HG03175 (cell line): ENCODE measurements at regions not wholly inside any gene's neighbourhood (a gene's known extent, or its start where the extent isn't known, plus 50 kb on each side); places are given as distances from the start of the nearest gene placed in this dataset.

Experiments
- ATAC-seq: cut with Tn5 transposase; IDR thresholded peaks from one replicate; pipeline ENCODE4 v1.9.1; 2021; ENCODE audit warnings: mild to moderate bottlenecking, moderate library complexity; ENCODE audit not compliant: unreplicated experiment

- ATAC-seq: no peak
Measured at GRCh38 chr9:86703346-86703745, 244.0 kb downstream of the GAS1 start.

DNA sequence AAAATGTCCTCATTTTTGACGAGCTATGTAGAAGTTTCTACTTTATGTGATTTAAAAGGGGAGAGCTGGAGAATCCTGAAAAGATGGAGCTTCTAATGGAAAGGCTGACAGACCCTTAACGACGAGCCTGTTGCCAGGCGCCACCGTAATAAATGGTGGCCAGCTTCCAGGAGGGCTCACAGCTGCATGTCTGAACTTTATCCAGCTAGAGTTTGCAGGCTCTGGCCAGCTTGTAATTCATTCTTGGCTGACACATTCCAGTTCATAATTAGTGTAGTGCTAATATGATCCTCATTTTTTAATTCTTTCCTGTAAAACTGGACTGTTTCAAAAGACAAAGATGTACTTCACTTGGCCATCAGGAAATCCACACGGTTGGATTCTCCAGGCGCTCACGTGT lies 246.7 kb downstream of the GAS1 start:
- no peak for ATAC-seq

GRCh38 chr9:86697999-86698398 lies 249.3 kb downstream of the GAS1 start:
- no peak for ATAC-seq

DNA sequence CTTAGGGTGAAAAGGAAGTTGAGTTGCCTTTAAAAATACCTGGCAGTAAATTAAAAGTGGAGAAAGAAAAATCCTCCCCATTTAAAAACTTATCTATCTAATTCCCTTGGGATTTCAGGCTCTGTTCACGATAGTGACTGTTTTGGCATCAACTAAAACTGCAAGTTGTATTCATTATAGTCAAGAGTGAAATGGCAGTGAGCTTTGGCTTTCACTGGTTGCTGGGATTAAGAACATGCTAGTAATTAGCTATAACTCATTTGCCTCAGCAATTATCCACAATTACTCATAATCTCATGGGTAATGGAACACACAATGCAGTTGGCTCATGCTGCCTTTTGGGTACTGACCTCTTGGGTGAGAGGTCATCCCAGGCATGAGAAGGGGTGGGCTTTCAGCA lies 250.1 kb downstream of the GAS1 start:
- ATAC-seq: no peak

DNA sequence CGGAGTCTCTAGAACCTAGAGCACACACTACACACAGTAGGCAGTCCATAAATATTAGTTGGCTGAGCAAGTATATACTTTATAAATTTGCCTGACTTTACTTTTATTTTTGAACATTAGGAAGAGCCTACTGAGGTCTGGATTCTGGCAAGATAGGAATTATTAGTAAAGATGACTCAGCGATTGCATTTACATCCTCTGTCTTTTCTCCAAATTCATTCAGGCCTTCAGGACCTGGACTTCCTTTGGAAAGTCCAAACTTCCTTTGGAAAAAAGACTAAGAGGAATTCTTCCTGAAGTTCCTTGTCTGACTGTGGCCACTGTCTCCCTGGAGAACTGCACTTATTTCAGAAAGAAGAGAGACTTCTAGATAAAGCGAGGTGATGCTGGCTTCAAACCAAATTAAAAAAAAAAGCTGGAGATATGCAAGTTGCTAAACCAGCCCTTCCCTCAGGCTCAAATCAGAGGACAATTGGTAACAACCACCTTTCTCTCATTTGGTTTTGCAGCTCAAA lies 251.3 kb downstream of the GAS1 start:
- no peak for ATAC-seq

- ATAC-seq: no peak
Measured at GRCh38 chr9:86690034-86690433, 257.3 kb downstream of the GAS1 start.

DNA sequence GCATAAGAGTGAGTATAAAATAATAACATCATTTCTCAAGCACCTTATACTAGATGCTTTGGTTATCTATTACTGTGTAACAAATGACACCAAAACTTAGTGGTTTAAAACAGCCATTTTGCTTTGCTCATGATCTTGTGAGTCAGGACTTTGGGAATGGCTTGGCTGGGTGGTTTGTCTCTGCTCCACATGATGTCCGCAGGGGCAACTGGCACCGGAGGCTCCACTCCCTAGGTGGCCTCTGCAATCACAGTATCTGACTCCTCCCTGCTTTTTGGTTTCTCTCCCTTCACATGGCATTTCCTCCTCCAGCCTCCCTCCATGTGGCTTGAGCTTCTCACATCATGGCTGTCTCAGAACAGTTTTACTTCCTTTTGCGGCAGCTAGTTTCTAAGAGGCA lies 259.5 kb downstream of the GAS1 start:
- no peak for ATAC-seq

GRCh38 chr9:86685556-86685955 lies 261.8 kb downstream of the GAS1 start:
- no peak for ATAC-seq

GRCh38 chr9:86684148-86684547 lies 263.2 kb downstream of the GAS1 start:
- ATAC-seq: no peak

- no peak for ATAC-seq
Measured at GRCh38 chr9:86682240-86682639, 265.1 kb downstream of the GAS1 start.

DNA sequence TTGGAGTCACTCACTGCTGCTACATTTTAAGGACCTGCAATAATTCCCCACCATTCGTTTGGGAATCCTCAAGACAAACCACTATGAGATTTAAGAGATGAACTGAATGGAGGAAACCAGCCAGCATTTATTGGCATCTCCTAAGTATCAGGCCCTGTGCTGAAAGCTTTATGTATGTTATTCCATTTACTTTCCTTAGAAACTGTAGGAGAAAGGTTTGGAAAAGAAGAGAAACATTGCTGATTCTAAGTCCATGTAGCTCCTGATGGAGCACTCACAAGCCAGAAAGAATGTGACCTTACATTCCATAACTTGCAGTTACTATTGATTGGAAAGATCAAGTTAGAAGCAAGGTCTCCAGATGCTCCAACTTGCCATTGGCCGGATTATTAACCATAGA lies 267.4 kb downstream of the GAS1 start:
- ATAC-seq: no peak

DNA sequence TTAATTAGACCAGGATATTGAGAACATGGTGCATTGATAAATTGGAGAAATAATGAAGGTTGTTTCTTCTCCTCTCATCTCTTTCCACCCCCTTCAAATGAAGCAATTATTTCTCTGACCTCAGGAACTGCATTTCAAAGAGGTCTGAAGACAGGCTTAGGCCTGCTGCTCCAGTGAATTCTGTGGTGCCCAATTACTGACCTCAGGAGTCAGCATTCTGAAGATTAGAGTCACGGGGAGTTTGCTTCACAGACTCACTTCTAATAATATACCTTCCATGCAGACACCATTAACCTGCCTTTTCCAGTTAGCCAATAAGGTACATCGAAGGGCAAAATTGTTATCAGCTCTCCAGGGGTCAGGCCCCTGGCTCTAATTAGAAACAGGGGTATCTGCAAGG lies 270.9 kb downstream of the GAS1 start:
- ATAC-seq: no peak

- no peak for ATAC-seq
Measured at GRCh38 chr9:86675805-86676204, 271.5 kb downstream of the GAS1 start.

GRCh38 chr9:86674487-86674886 lies 272.8 kb downstream of the GAS1 start:
- no peak for ATAC-seq

- ATAC-seq: no peak
Measured at GRCh38 chr9:86672966-86673365, 274.3 kb downstream of the GAS1 start.

- ATAC-seq: no peak
Measured at GRCh38 chr9:86672301-86672700, 275.0 kb downstream of the GAS1 start.

- ATAC-seq: no peak
Measured at GRCh38 chr9:86671018-86671417, 276.3 kb downstream of the GAS1 start.

DNA sequence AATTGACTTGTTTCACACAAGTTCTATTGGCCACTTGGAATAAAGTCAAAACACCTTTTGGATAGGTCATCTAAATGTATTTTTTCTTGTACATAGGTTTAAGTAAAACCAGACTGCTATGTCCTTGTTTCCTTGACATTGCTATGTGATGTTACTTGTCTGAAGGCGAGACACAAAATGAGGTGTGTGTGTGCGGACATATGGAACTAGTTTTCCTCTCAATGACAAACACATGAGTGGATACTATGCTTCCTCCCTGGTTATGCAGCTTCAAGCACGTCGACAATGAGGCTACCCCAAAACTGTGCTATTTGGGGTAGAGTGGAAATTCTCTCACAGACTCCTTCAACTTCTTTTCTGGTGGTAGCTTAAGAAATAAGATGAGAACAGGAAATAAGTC lies 276.8 kb downstream of the GAS1 start:
- ATAC-seq: no peak

DNA sequence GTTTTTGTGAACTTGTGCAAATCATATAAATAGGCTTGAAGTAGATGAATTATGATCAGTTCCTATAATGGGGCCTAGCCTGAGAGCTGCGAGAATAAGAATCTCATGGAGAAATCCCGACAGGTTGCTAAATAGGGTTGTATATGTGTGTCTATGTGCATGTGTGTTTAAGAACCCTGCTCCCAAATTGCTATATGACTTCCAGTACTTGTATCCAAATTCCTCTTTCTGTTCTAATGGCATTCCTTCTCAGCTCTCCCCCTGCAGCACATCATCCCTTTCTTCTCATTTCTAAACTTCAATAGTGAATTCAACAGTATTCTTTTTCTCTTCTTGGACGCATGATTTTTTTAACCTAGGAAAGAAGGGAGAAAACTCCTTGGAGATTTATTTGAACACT lies 277.2 kb downstream of the GAS1 start:
- ATAC-seq: no peak

DNA sequence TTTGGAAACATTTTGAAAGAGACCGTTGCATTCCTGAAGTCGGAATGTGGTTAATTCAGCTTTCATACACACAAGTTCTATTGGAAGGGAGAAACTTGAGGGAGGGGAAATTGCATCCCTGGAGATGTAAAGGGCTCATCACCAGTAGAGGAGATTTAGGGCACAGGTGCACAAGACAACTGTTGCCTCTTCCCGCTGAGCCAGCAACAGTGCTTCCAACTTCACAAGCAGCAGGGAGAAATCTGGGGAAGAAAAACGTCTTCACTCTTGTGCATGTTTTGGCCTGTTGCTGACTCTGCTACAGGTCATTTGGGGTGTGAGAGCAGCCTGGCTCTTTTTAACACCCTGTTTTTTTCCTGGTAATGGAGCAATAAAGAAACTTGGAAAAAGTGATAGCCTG lies 277.9 kb downstream of the GAS1 start:
- no peak for ATAC-seq

DNA sequence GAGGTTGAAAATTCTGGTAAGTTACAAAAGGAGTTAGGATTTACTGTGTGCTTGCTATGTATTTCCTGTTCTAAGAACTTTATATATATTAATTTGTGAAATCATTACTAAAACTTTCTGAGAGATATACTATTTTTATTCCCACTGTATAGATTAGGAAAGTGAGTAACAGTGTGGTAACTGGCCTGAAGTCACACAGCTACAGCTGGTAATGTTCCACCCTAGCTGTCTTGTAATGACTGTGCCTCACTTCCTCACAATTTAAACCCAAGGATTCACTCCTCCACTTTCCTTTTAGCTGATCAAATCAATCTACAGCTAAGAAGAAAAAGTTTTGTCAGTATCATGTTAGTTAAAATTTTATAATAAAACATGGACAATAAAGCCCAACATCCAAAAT lies 278.8 kb downstream of the GAS1 start:
- ATAC-seq: no peak

DNA sequence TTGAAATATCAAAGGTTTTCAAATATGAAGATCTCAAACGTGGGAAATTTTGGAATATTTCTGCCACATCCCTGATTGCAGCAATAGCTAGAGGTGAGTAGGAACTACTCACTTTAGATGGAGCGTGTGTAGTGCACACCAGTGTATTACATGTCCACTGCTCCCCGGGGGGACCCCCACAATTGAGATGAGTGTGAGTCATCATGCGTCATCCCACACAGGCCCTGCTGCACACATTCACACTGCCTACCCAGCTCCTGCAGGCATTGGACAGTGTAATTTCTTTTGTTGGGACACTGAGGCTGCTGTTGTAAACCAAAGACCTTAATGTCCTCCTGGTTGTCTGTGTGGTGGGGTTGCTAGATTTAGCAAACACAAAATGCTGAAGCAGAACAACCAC lies 280.0 kb downstream of the GAS1 start:
- ATAC-seq: no peak

DNA sequence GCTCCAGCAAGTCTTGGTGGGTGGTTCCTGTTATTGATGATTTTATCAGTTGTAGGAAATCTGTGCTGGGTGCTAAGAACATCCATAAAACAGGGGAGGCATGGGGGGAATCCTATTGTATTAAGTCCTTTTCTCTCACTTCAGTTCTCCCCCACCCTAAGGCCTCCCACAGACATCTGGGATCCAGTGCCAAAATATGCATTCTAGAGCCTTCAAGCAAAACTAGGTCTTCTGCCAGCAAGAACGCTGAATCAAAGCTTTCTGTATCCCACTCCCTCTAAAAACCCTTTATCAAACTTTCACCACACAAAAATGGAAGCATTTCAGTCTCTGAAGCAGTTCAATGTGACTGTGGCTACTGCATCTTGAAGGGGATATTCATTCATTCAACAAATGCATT lies 281.9 kb downstream of the GAS1 start:
- ATAC-seq: no peak

DNA sequence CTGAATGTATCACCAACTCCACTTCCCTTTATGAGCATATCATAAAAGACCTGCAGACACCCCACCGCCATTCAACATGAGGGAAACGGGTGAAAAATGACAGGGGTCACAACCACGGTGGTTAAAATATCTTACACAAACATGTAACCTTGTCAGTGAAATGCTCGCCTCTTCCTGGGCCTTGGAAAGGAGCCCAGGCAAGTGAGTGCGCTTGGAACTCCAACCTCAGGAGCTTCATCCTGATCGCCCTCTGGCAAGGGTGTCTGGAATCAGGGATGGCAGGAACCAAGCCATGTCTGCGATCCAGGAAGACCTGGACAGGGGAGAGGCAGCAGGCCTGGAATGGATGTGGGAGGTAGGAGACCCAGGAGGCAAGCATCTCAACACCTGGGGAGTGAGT lies 282.7 kb downstream of the GAS1 start:
- no peak for ATAC-seq
